H9 (cell line): ENCODE measurements at regions not wholly inside any gene's neighbourhood (a gene's known extent, or its start where the extent isn't known, plus 50 kb on each side); places are given as distances from the start of the nearest gene placed in this dataset.

Source experiments
- DNase-seq: peaks from one replicate; pipeline ENCODE4 v3.0.0-alpha.2; 2017
- H2AFZ ChIP-seq: one replicate; pipeline ENCODE4 v1.6.1; 2013; ENCODE audit warnings: mild to moderate bottlenecking, low read length, control low read depth, moderate library complexity
- H2AK5ac ChIP-seq: 2 replicates; pipeline ENCODE4 v1.6.1; 2013; ENCODE audit warnings: low read length, control low read depth, mixed read lengths; ENCODE audit not compliant: insufficient read length
- H2BK120ac ChIP-seq: one replicate; pipeline ENCODE4 v1.6.1; 2013; ENCODE audit warnings: low read depth, mild to moderate bottlenecking, low read length, control low read depth, inconsistent platforms; ENCODE audit not compliant: poor library complexity, severe bottlenecking
- H2BK12ac ChIP-seq: 2 replicates; pipeline ENCODE4 v1.6.1; 2013; ENCODE audit warnings: low read length, control low read depth, mixed read lengths, low read depth; ENCODE audit not compliant: insufficient read length
- H2BK15ac ChIP-seq: 2 replicates; pipeline ENCODE4 v1.6.1; 2013; ENCODE audit warnings: low read depth, low read length, control low read depth
- H2BK20ac ChIP-seq: one replicate; pipeline ENCODE4 v1.6.1; 2013; ENCODE audit warnings: low read depth, mild to moderate bottlenecking, low read length, control low read depth, inconsistent platforms; ENCODE audit not compliant: poor library complexity, severe bottlenecking
- H2BK5ac ChIP-seq: 2 replicates; pipeline ENCODE4 v1.6.1; 2013; ENCODE audit warnings: low read length, control low read depth, mixed read lengths; ENCODE audit not compliant: insufficient read length
- H3K14ac ChIP-seq: 2 replicates; pipeline ENCODE4 v1.6.1; 2013; ENCODE audit warnings: low read length, control low read depth; ENCODE audit not compliant: insufficient read depth
- H3K18ac ChIP-seq: 2 replicates; pipeline ENCODE4 v1.6.1; 2013; ENCODE audit warnings: low read depth, mild to moderate bottlenecking, mixed read lengths, low read length, control low read depth; ENCODE audit not compliant: insufficient read length
- H3K23ac ChIP-seq: 2 replicates; pipeline ENCODE4 v1.6.1; 2013; ENCODE audit warnings: low read length, control low read depth, mixed read lengths, low read depth; ENCODE audit not compliant: insufficient read length
- H3K23me2 ChIP-seq: 2 replicates; pipeline ENCODE4 v1.6.1; 2013; ENCODE audit warnings: low read depth, mild to moderate bottlenecking, mixed read lengths, low read length, control low read depth; ENCODE audit not compliant: insufficient read length, poor library complexity, severe bottlenecking
- H3K27ac ChIP-seq: 2 replicates; pipeline ENCODE4 v1.5.1; 2013; ENCODE audit warnings: low read length, control low read depth, mixed read lengths, low read depth; ENCODE audit not compliant: insufficient read length
- H3K27me3 ChIP-seq: 2 replicates; pipeline ENCODE4 v1.6.1; 2013; ENCODE audit warnings: low read length, control low read depth, inconsistent platforms; ENCODE audit not compliant: insufficient read depth
- H3K4ac ChIP-seq: 2 replicates; pipeline ENCODE4 v1.6.1; 2013; ENCODE audit warnings: low read depth, mild to moderate bottlenecking, control low read depth, inconsistent platforms, low read length, moderate library complexity
- H3K4me1 ChIP-seq: 2 replicates; pipeline ENCODE4 v1.6.1; 2013; ENCODE audit warnings: low read length, control low read depth, inconsistent platforms; ENCODE audit not compliant: insufficient read depth
- H3K4me2 ChIP-seq: 2 replicates; pipeline ENCODE4 v1.6.1; 2013; ENCODE audit warnings: low read length, control low read depth, mixed read lengths; ENCODE audit not compliant: insufficient read length, insufficient read depth
- H3K56ac ChIP-seq: 2 replicates; pipeline ENCODE4 v1.6.1; 2013; ENCODE audit warnings: low read depth, mild to moderate bottlenecking, mixed read lengths, low read length, control low read depth; ENCODE audit not compliant: insufficient read length
- H3K79me1 ChIP-seq: 2 replicates; pipeline ENCODE4 v1.6.1; 2013; ENCODE audit warnings: low read depth, mild to moderate bottlenecking, moderate library complexity, low read length, control low read depth, inconsistent platforms; ENCODE audit not compliant: insufficient read depth, poor library complexity, severe bottlenecking
- H3K79me2 ChIP-seq: 2 replicates; pipeline ENCODE4 v1.6.1; 2013; ENCODE audit warnings: low read length, control low read depth, inconsistent platforms; ENCODE audit not compliant: insufficient read depth
- H3K9ac ChIP-seq: 2 replicates; pipeline ENCODE4 v1.6.1; 2013; ENCODE audit warnings: low read length, control low read depth, mixed read lengths; ENCODE audit not compliant: insufficient read length; ENCODE audit errors: extremely low read depth
- H3K9me3 ChIP-seq: one replicate; pipeline ENCODE4 v1.6.1; 2013; ENCODE audit warnings: low read depth, low read length, inconsistent platforms; ENCODE audit not compliant: control insufficient read depth
- H3T11ph ChIP-seq: one replicate; pipeline ENCODE4 v1.6.1; 2013; ENCODE audit warnings: mild to moderate bottlenecking, low read length, control low read depth, inconsistent platforms
- H4K20me1 ChIP-seq: one replicate; pipeline ENCODE4 v1.6.1; 2013; ENCODE audit not compliant: control insufficient read depth, insufficient read length, insufficient read depth
- H4K5ac ChIP-seq: 2 replicates; pipeline ENCODE4 v1.6.1; 2013; ENCODE audit warnings: low read depth, mild to moderate bottlenecking, mixed read lengths, low read length, control low read depth; ENCODE audit not compliant: insufficient read length
- H4K8ac ChIP-seq: replicated peaks from 2 replicates; pipeline ENCODE4 v1.6.1; 2013; ENCODE audit warnings: low read length, control low read depth, mixed read lengths, low read depth; ENCODE audit not compliant: insufficient read length
- H4K91ac ChIP-seq: 2 replicates; pipeline ENCODE4 v1.6.1; 2013; ENCODE audit warnings: low read depth, mild to moderate bottlenecking, moderate library complexity, mixed read lengths, low read length, control low read depth; ENCODE audit not compliant: insufficient read length
- H3K27ac Mint-ChIP-seq, 3 experiments: 2 replicates in 2 of 3; 3 replicates in 1 of 3; pipeline ENCODE4 v1.8.0; 2020 to 2021; ENCODE audit warnings: mixed read lengths in 3 of 3, mild to moderate bottlenecking in 1 of 3, moderate library complexity in 1 of 3
- H3K27me3 Mint-ChIP-seq: 2 replicates; pipeline ENCODE4 v1.8.0; 2021; ENCODE audit warnings: low read depth, mild to moderate bottlenecking, moderate library complexity, mixed read lengths
- H3K36me3 Mint-ChIP-seq, 3 experiments: 2 replicates in 2 of 3; 3 replicates in 1 of 3; pipeline ENCODE4 v1.8.0; 2020 to 2021; ENCODE audit warnings: low read depth in 3 of 3, mixed read lengths in 3 of 3; ENCODE audit not compliant: insufficient read depth in 1 of 3
- H3K4me1 Mint-ChIP-seq, 2 experiments: 2 replicates each; pipeline ENCODE4 v1.8.0; 2020; ENCODE audit warnings: mixed read lengths in 2 of 2
- H3K4me3 Mint-ChIP-seq, 2 experiments: 2 replicates in 1 of 2; 3 replicates in 1 of 2; pipeline ENCODE4 v1.8.0; 2020 to 2021; ENCODE audit warnings: mild to moderate bottlenecking in 2 of 2, mixed read lengths in 2 of 2, moderate library complexity in 1 of 2
- H3K9me3 Mint-ChIP-seq, 2 experiments: 2 replicates in 1 of 2; 3 replicates in 1 of 2; pipeline ENCODE4 v1.8.0; 2020; ENCODE audit warnings: mild to moderate bottlenecking in 2 of 2, mixed read lengths in 2 of 2, moderate library complexity in 1 of 2
- WGBS: extraction: QIAGEN DNeasy Blood & Tissue Kit; methylation state at CpG from one replicate; pipeline ENCODE4 v1.1.7; 2013; ENCODE audit warnings: missing lambda C conversion rate, low lambda C conversion rate, mixed read lengths; ENCODE audit not compliant: insufficient read length; ENCODE audit errors: extremely low coverage; 5-methylcytosine and 5-hydroxymethylcytosine counted together
- TF ChIP-seq, protein P1 (sequence below): fragments of 200-600 bp; sonication (generic); conservative IDR thresholded peaks from 3 replicates; pipeline ENCODE4 v1.8.0; 2021; ENCODE audit warnings: antibody characterized with exemption, mild to moderate bottlenecking

DNA sequence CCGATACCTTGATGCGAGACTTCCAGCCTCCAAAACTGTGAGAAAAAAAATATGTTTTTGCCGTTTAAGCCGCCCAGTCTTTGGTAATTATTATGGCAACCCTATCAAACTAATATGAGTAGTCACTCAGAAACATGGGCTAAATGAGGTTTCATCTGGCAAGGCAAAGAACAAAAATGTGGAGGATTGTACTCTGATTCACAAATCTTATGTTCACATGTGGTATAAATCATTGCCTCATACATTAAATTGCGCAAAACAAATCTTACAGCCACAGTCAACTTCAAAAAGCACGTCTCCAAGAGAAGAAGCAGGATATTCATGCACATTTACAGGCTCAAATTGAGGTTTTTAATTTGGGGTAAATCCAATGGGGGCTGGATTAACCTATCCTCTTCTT lies 1435.4 kb upstream of the LRRTM1 start:
- Mint-ChIP-seq H3K36me3 (no peaks in the 10 kb centered on the region), H3K4me1 (no peaks in the 10 kb centered on the region), H3K27me3 (no peaks in the 10 kb centered on the region), H3K9me3 (peaks cover 0 to 5% of the 10 kb centered on the region in 2 experiments; a peak in 2 of 5 replicates), H3K4me3 (no peak overlapping the region), H3K27ac (no peak overlapping the region)
- no CpG with 5 or more reads among the region's 6 CpGs for WGBS
- Histone ChIP-seq H2AFZ (no peak overlapping the region), H2AK5ac (no peak overlapping the region), H3K4ac (no peak overlapping the region), H3K4me2 (no peak overlapping the region), H2BK120ac (no peak overlapping the region), H3K4me1 (no peaks in the 10 kb centered on the region), H3K9me3 (no peaks in the 10 kb centered on the region), H2BK5ac (no peak overlapping the region), H4K8ac (no peak overlapping the region), H3K23ac (no peak overlapping the region), H3K79me2 (no peaks in the 10 kb centered on the region), H3K9ac (no peak overlapping the region), H3K18ac (no peak overlapping the region), H4K20me1 (no peaks in the 10 kb centered on the region), H3K79me1 (no peaks in the 10 kb centered on the region), H3K56ac (no peak overlapping the region), H3K27ac (no peak overlapping the region), H3T11ph (no peak overlapping the region), H3K23me2 (no peaks in the 10 kb centered on the region), H2BK12ac (no peak overlapping the region), H4K5ac (no peak overlapping the region), H2BK20ac (no peak overlapping the region), H3K14ac (no peak overlapping the region), H2BK15ac (no peak overlapping the region), H3K27me3 (no peaks in the 10 kb centered on the region), H4K91ac (no peak overlapping the region)
- DNase-seq: no peak
- TF ChIP-seq, protein P1, sequence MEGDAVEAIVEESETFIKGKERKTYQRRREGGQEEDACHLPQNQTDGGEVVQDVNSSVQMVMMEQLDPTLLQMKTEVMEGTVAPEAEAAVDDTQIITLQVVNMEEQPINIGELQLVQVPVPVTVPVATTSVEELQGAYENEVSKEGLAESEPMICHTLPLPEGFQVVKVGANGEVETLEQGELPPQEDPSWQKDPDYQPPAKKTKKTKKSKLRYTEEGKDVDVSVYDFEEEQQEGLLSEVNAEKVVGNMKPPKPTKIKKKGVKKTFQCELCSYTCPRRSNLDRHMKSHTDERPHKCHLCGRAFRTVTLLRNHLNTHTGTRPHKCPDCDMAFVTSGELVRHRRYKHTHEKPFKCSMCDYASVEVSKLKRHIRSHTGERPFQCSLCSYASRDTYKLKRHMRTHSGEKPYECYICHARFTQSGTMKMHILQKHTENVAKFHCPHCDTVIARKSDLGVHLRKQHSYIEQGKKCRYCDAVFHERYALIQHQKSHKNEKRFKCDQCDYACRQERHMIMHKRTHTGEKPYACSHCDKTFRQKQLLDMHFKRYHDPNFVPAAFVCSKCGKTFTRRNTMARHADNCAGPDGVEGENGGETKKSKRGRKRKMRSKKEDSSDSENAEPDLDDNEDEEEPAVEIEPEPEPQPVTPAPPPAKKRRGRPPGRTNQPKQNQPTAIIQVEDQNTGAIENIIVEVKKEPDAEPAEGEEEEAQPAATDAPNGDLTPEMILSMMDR: no peak
